K562 (cell line): ENCODE measurements at regions not wholly inside any gene's neighbourhood (a gene's known extent, or its start where the extent isn't known, plus 50 kb on each side); places are given as distances from the start of the nearest gene placed in this dataset.

Source experiments
- ATF1 ChIP-seq, 2 experiments: fragments of 450-650 bp in 1 of 2; IDR thresholded peaks; 2 replicates each; pipeline ENCODE4 v1.6.1; 2016; ENCODE audit warnings: missing compliant biosample characterization in 1 of 2, missing genetic modification characterization in 1 of 2
- CCNT2 ChIP-seq: IDR thresholded peaks from 2 replicates; pipeline ENCODE4 v1.6.1; 2011; ENCODE audit warnings: borderline replicate concordance, low read depth, mild to moderate bottlenecking, moderate library complexity, mixed read lengths, low read length; ENCODE audit not compliant: insufficient read length; ENCODE audit errors: extremely low read depth
- FOXK2 ChIP-seq, 2 experiments: fragments of 450-650 bp; IDR thresholded peaks in 1 of 2; conservative IDR thresholded peaks in 1 of 2; 2 replicates each; pipeline ENCODE4 v1.6.1; 2016; ENCODE audit warnings: low read depth in 2 of 2, mild to moderate bottlenecking in 1 of 2
- HDAC3 ChIP-seq: fragments of 450-650 bp; IDR thresholded peaks from 2 replicates; pipeline ENCODE4 v1.6.1; 2018; ENCODE audit warnings: borderline replicate concordance, mild to moderate bottlenecking, moderate library complexity; ENCODE audit not compliant: partially characterized antibody
- ILK ChIP-seq: fragments of 450-650 bp; IDR thresholded peaks from 2 replicates; pipeline ENCODE4 v1.6.1; 2016; ENCODE audit warnings: missing genetic modification characterization, low read depth, mild to moderate bottlenecking, missing compliant biosample characterization, moderate library complexity, borderline replicate concordance
- JUNB ChIP-seq: fragments of 450-650 bp; formaldehyde crosslinking; conservative IDR thresholded peaks from 2 replicates; pipeline ENCODE4 v1.4.0; 2020; ENCODE audit warnings: mild to moderate bottlenecking
- LCOR ChIP-seq: sonication (generic); formaldehyde crosslinking; IDR thresholded peaks from 2 replicates; pipeline ENCODE4 v1.8.0; 2022; ENCODE audit warnings: mild to moderate bottlenecking, missing genetic modification reagents
- LEF1 ChIP-seq: fragments of 450-650 bp; IDR thresholded peaks from 2 replicates; pipeline ENCODE4 v1.6.1; 2016; ENCODE audit warnings: mild to moderate bottlenecking
- NFATC3 ChIP-seq: fragments of 450-650 bp; IDR thresholded peaks from 2 replicates; pipeline ENCODE4 v1.6.1; 2017; ENCODE audit warnings: mild to moderate bottlenecking
- SREBF1 ChIP-seq: fragments of 150-350 bp; IDR thresholded peaks from 2 replicates; pipeline ENCODE4 v1.6.1; 2014; ENCODE audit warnings: antibody characterized with exemption, low read depth, low read length, borderline replicate concordance
- U2AF1 ChIP-seq: fragments of 200-400 bp; formaldehyde crosslinking; optimal IDR thresholded peaks from 2 replicates; pipeline ENCODE3; 2017; ENCODE audit warnings: mild to moderate bottlenecking, low read depth, low read length, moderate library complexity
- ZBTB11 ChIP-seq, 3 experiments: fragments of 200-800 bp in 1 of 3; fragments of 250-450 bp in 1 of 3; fragments of 450-650 bp in 1 of 3; sonication (Bioruptor Pico) in 1 of 3; sonication (Bioruptor generic) in 1 of 3; formaldehyde crosslinking in 1 of 3; IDR thresholded peaks; 2 replicates each; pipeline versions ENCODE4 v1.6.1 to v1.8.0; 2016 to 2022; ENCODE audit warnings: mild to moderate bottlenecking in 2 of 3, missing genetic modification characterization in 2 of 3, missing compliant biosample characterization in 1 of 3, moderate library complexity in 1 of 3
- ZBTB8A ChIP-seq: fragments of 450-650 bp; IDR thresholded peaks from 2 replicates; pipeline ENCODE4 v1.6.1; 2018; ENCODE audit warnings: mild to moderate bottlenecking, moderate library complexity; ENCODE audit not compliant: partially characterized antibody
- ZFPM2 ChIP-seq: fragments of 250-450 bp; sonication (Bioruptor Pico); IDR thresholded peaks from 2 replicates; pipeline ENCODE4 v1.5.1; 2022; ENCODE audit warnings: mild to moderate bottlenecking
- ZNF263 ChIP-seq: sonication (generic); formaldehyde crosslinking; IDR thresholded peaks from 2 replicates; pipeline ENCODE4 v1.8.0; 2022; ENCODE audit warnings: mild to moderate bottlenecking, missing genetic modification reagents, borderline replicate concordance
- ZNF274 ChIP-seq: IDR thresholded peaks from 2 replicates; pipeline ENCODE4 v1.6.1; 2011; ENCODE audit warnings: low read depth, mild to moderate bottlenecking, low read length, moderate library complexity, borderline replicate concordance
- TF ChIP-seq, protein P1 (sequence below): sonication (generic); formaldehyde crosslinking; IDR thresholded peaks from 2 replicates; pipeline ENCODE4 v1.8.0; 2022; ENCODE audit warnings: missing genetic modification reagents, mild to moderate bottlenecking, borderline replicate concordance

DNA sequence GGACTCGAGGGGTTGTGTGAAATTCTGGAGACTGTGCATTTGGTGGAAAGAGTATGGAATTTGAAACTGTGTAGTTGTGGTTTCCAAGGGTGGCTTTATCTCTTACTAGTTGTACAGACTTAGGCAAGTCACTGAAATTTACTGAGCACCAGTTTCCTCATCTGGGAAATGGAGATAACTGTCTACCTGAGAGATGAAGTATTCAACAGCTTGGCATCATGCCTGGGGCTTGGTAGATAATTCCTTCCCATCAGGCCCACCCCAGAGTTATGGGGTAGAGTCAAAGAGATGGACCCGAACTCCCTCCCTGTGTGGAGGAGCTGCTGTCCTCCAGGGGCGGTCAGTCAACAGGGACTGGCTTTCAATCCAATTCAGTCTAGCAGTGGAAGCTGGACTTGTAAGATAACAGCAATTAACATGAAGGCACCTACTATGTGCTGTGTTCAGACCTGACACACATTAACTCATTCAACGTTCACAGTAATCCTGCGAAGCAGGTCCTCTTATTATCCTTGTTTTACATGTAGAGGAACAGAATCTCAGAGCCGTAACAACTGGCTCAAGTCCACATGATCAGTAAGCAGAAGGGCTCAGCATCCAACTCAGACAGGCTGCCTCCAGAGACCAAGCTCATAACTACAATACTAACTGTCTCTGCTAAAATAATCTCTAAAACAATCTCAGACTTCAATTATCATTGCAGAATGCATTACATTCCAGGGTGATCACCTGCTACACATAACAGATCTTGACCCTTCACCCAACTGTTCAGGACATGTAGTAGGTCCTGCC lies 432.1 kb downstream of the LPIN1 start (continued):
- TF ChIP-seq ZBTB11 (CRISPR knock-in tag; IDR thresholded peaks at IDR 0.05) (0 out of 6 replicates have a peak, but pooled peaks of 1 of the 3 experiments have one; percentile 34), CCNT2 (peak; percentile 84), ZNF263 (CRISPR knock-in tag) (peak; percentile 57; the same call in 1 of the 2 replicates), ILK (tag) (no peak), LCOR (CRISPR knock-in tag) (0 out of 2 replicates have a peak, but pooled peaks have one; percentile 1), NFATC3 (no peak), JUNB (CRISPR knock-in tag) (no peak), FOXK2 (conservative IDR thresholded peaks at IDR 0.05 in 1 of 2, IDR thresholded peaks at IDR 0.05 in 1 of 2; ENCODE audit: low read depth in 2 of 2) (peak in 1 of 2 experiments; percentile 8; a peak in 1 of 4 replicates), ATF1 (CRISPR knock-in tag; IDR thresholded peaks at IDR 0.05) (no peak), ATF1 (tag; IDR thresholded peaks at IDR 0.05) (peak; percentile 44), ZBTB8A (no peak), SREBF1 (no peak), HDAC3 (peak; percentile 60), U2AF1 (no peak), ZNF274 (no peak), ZFPM2 (no peak), LEF1 (peak; percentile 76)
- TF ChIP-seq, protein P1, sequence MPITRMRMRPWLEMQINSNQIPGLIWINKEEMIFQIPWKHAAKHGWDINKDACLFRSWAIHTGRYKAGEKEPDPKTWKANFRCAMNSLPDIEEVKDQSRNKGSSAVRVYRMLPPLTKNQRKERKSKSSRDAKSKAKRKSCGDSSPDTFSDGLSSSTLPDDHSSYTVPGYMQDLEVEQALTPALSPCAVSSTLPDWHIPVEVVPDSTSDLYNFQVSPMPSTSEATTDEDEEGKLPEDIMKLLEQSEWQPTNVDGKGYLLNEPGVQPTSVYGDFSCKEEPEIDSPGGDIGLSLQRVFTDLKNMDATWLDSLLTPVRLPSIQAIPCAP (CRISPR knock-in tag), result no peak
